Transverse colon (tissue), 4 donors: ENCODE measurements at regions not wholly inside any gene's neighbourhood (a gene's known extent, or its start where the extent isn't known, plus 50 kb on each side); places are given as distances from the start of the nearest gene placed in this dataset.

Experiments
- DNase-seq: peaks from one replicate; pipeline ENCODE4 v3.0.0-alpha.2; 2019
- H3K27ac ChIP-seq, 4 donors: fragments of 200-600 bp; sonication (generic); 2 replicates each; pipeline ENCODE4 v1.5.1; 2016 to 2018; ENCODE audit warnings: inconsistent platforms in 4 of 4
- H3K27me3 ChIP-seq: fragments of 200-600 bp; sonication (generic); 2 replicates; pipeline ENCODE4 v1.5.1; 2017; ENCODE audit warnings: inconsistent platforms
- H3K36me3 ChIP-seq, 4 donors: fragments of 200-600 bp; sonication (generic); 2 replicates each; pipeline ENCODE4 v1.5.1; 2017 to 2019; ENCODE audit warnings: inconsistent platforms in 4 of 4
- H3K4me1 ChIP-seq, 4 donors: fragments of 200-600 bp; sonication (generic); 2 replicates each; pipeline ENCODE4 v1.5.1; 2017 to 2020; ENCODE audit warnings: inconsistent platforms in 4 of 4
- H3K4me3 ChIP-seq, 4 donors: fragments of 200-600 bp; sonication (generic); 1 replicate in 1 of 4; 2 replicates in 3 of 4; pipeline versions ENCODE4 v1.5.1 to v1.6.1; 2017 to 2019; ENCODE audit warnings: inconsistent platforms in 4 of 4
- H3K9me3 ChIP-seq, 2 donors: fragments of 200-600 bp; sonication (generic); 2 replicates each; pipeline ENCODE4 v1.5.1; 2017 to 2019; ENCODE audit warnings: inconsistent platforms in 2 of 2
- CTCF ChIP-seq, 5 experiments: fragments of 200-600 bp in 3 of 5; fragments of 450-650 bp in 2 of 5; sonication (generic) in 3 of 5; IDR thresholded peaks; 1 replicate in 2 of 5; 2 replicates in 3 of 5; pipeline ENCODE4 v1.5.1; 2016 to 2017; ENCODE audit warnings: antibody characterized with exemption in 5 of 5, inconsistent platforms in 3 of 5, mild to moderate bottlenecking in 2 of 5, moderate library complexity in 1 of 5
- EP300 ChIP-seq: sonication (generic); formaldehyde crosslinking; IDR thresholded peaks from one replicate; pipeline ENCODE4 v1.6.1; 2017; ENCODE audit warnings: antibody characterized with exemption, low read depth
- POLR2A ChIP-seq: fragments of 450-650 bp; IDR thresholded peaks from one replicate; pipeline ENCODE4 v1.6.1; 2016; ENCODE audit warnings: antibody characterized with exemption, mild to moderate bottlenecking, moderate library complexity
- POLR2AphosphoS5 ChIP-seq, 3 donors: sonication (generic); formaldehyde crosslinking; IDR thresholded peaks; one replicate each; pipeline ENCODE4 v1.6.1; 2016; ENCODE audit warnings: antibody characterized with exemption in 3 of 3
- WGBS, 2 donors: methylation state at CpG; one replicate each; pipeline ENCODE4 v1.1.5; 2018; ENCODE audit warnings: low coverage in 1 of 2; 5-methylcytosine and 5-hydroxymethylcytosine counted together
- in situ Hi-C, 4 donors: fragments of 200-750 bp; cut with MboI; loops; one replicate each; pipeline versions ENCODE4 v1.15.0 to v1.15.1; 2017; ENCODE audit warnings: low sequenced_read_pairs in 3 of 4, low pct_ligation_motif_present in 1 of 4, low pct_unique_long_range_greater_than_20kb in 1 of 4
- intact Hi-C: fragments of 100-400 bp; cut with DNase I; formaldehyde crosslinking; loops from one replicate; pipeline ENCODE4 v1.15.1; 2023; ENCODE audit warnings: low total_unique reads

- intact Hi-C loops (no loop called here), in situ Hi-C loops (no loop called here)
- no peaks in the 10 kb centered on the region for H3K27me3 ChIP-seq
- H3K36me3 ChIP-seq: no peaks in the 10 kb centered on the region
- no peak overlapping the region for H3K27ac ChIP-seq
- TF ChIP-seq POLR2A (no peak), EP300 (no peak), CTCF (IDR thresholded peaks at IDR 0.05) (no peak), POLR2AphosphoS5 (IDR thresholded peaks at IDR 0.05) (no peak)
- no peaks in the 10 kb centered on the region for H3K9me3 ChIP-seq
- H3K4me3 ChIP-seq: no peak overlapping the region
- DNase-seq: no peak
- no peaks in the 10 kb centered on the region for H3K4me1 ChIP-seq
These were observed 235.1 kb upstream of the DIO2 start for GRCh38 chr14:80446356-80446755.

GRCh38 chr14:80445605-80446004 is 234.3 kb upstream of the DIO2 start:
- no peak for DNase-seq
- 91% methylated on average over 3 of the region's 3 CpGs; no CpG with 5 or more reads in 1 of the 2 donors for WGBS, 2 donors
- no peak for TF ChIP-seq POLR2A
- no peak for TF ChIP-seq POLR2AphosphoS5 (IDR thresholded peaks at IDR 0.05)
- TF ChIP-seq EP300: no peak
- no peaks in the 10 kb centered on the region for H3K9me3 ChIP-seq
- H3K36me3 ChIP-seq: no peaks in the 10 kb centered on the region
- H3K4me1 ChIP-seq: no peaks in the 10 kb centered on the region
- in situ Hi-C loops (no loop called here), intact Hi-C loops (no loop called here)
- H3K4me3 ChIP-seq: no peak overlapping the region
- H3K27ac ChIP-seq: no peak overlapping the region
- no peaks in the 10 kb centered on the region for H3K27me3 ChIP-seq

GRCh38 chr14:80434574-80435321 is 223.4 kb upstream of the DIO2 start:
- no peak for DNase-seq

GRCh38 chr14:80433811-80434210 is 222.5 kb upstream of the DIO2 start:
- intact Hi-C loops: no loop called here
- in situ Hi-C loops: no loop called here

More at GRCh38 chr14:80434574-80435321, 223.4 kb upstream of the DIO2 start:
- 100% methylated on average over 1 of the region's 1 CpG; no CpG with 5 or more reads in 1 of the 2 donors for WGBS, 2 donors
- in situ Hi-C loops (no loop called here), intact Hi-C loops (no loop called here)
- Histone ChIP-seq H3K4me1 (no peaks in the 10 kb centered on the region), H3K27me3 (no peaks in the 10 kb centered on the region), H3K9me3 (peaks cover 7 to 9% of the 10 kb centered on the region in 2 donors), H3K27ac (no peak overlapping the region), H3K4me3 (no peak overlapping the region), H3K36me3 (no peaks in the 10 kb centered on the region)
- TF ChIP-seq EP300 (no peak), POLR2AphosphoS5 (IDR thresholded peaks at IDR 0.05) (no peak), CTCF (IDR thresholded peaks at IDR 0.05) (no peak), POLR2A (no peak)

More at GRCh38 chr14:80433811-80434210, 222.5 kb upstream of the DIO2 start:
- Histone ChIP-seq H3K9me3 (no peaks in the 10 kb centered on the region), H3K4me1 (no peaks in the 10 kb centered on the region), H3K36me3 (no peaks in the 10 kb centered on the region), H3K4me3 (no peak overlapping the region), H3K27me3 (no peaks in the 10 kb centered on the region), H3K27ac (no peak overlapping the region)
- WGBS, 2 donors: 69% methylated on average over 1 of the region's 1 CpG; no CpG with 5 or more reads in 1 of the 2 donors
- no peak for DNase-seq
- TF ChIP-seq CTCF (IDR thresholded peaks at IDR 0.05): no peak
- no peak for TF ChIP-seq POLR2AphosphoS5 (IDR thresholded peaks at IDR 0.05)
- TF ChIP-seq POLR2A: no peak
- no peak for TF ChIP-seq EP300
